ENCODE measurements at regions not wholly inside any gene's neighbourhood (a gene's known extent, or its start where the extent isn't known, plus 50 kb on each side); places are given as distances from the start of the nearest gene placed in this dataset.

DNA sequence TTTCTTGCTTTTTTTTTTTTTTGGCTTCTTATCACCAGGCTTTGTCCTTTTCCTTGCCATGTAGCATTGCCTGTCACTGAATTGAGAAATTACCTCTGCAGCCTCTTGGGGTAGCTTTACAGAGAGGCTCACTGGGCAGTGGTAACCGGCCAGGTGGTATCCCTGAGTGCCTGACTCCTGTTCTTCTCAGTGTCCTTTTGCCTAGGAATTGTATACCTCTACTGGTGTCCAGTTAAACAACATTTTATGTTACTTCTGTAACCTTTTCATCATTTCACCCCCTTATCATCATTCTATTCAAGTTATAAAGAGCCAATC is 523.9 kb downstream of the BCL11A start:
- TF ChIP-seq, protein P1, sequence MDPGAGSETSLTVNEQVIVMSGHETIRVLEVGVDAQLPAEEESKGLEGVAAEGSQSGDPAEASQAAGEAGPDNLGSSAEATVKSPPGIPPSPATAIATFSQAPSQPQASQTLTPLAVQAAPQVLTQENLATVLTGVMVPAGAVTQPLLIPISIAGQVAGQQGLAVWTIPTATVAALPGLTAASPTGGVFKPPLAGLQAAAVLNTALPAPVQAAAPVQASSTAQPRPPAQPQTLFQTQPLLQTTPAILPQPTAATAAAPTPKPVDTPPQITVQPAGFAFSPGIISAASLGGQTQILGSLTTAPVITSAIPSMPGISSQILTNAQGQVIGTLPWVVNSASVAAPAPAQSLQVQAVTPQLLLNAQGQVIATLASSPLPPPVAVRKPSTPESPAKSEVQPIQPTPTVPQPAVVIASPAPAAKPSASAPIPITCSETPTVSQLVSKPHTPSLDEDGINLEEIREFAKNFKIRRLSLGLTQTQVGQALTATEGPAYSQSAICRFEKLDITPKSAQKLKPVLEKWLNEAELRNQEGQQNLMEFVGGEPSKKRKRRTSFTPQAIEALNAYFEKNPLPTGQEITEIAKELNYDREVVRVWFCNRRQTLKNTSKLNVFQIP (CRISPR knock-in tag; IDR thresholded peaks at IDR 0.05; ENCODE audit: borderline replicate concordance, low read depth) = no peak
- TF ChIP-seq ZNF565 (CRISPR knock-in tag; conservative IDR thresholded peaks at IDR 0.05; ENCODE audit: low read depth) (no peak), TOX (CRISPR knock-in tag; IDR thresholded peaks at IDR 0.05; ENCODE audit: borderline replicate concordance) (no peak), OSR1 (CRISPR knock-in tag; IDR thresholded peaks at IDR 0.05) (no peak), ESRRG (CRISPR knock-in tag; IDR thresholded peaks at IDR 0.05) (no peak)
- TF ChIP-seq, protein P2, sequence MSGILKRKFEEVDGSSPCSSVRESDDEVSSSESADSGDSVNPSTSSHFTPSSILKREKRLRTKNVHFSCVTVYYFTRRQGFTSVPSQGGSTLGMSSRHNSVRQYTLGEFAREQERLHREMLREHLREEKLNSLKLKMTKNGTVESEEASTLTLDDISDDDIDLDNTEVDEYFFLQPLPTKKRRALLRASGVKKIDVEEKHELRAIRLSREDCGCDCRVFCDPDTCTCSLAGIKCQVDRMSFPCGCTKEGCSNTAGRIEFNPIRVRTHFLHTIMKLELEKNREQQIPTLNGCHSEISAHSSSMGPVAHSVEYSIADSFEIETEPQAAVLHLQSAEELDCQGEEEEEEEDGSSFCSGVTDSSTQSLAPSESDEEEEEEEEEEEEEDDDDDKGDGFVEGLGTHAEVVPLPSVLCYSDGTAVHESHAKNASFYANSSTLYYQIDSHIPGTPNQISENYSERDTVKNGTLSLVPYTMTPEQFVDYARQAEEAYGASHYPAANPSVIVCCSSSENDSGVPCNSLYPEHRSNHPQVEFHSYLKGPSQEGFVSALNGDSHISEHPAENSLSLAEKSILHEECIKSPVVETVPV (CRISPR knock-in tag; IDR thresholded peaks at IDR 0.05) = no peak
- ATAC-seq = no peak

DNA sequence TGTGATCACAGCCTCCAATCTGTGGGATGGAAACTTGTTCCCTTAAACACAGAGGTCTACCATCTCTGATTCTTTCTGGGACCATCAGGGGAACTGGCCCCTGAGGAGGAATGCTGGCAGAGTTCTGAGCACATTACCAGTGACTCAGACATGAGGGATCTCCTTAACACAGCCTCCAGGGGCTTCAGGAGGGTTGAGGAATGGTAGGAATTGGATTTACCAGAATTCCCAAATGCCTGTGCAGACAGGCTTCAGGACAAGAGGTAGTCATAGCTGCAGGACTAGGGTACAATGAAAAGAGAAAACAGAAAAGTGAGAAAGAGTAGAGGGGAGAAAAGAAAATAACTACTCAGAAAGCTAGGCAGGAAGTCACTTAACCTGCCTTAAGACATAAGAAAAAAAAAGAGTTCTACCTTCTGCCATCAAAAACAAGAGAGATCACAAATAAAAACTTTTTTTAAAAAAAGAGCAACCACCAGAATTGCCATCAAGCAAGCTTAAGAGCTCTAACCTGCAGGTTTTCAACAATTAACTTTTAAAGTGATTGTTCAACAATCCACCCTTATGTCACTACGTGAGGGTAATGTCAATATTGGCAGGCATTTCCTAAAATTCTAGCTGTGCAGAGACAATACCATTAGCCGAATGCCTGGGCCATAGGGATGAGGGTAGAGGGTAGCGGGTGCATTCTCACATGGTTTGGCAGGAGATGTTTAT is 524.4 kb downstream of the BCL11A start:
- ATAC-seq = no peak
- TF ChIP-seq BACH2 (CRISPR knock-in tag; IDR thresholded peaks at IDR 0.05; ENCODE audit: borderline replicate concordance) (no peak), GLIS3 (CRISPR knock-in tag; IDR thresholded peaks at IDR 0.05) (no peak), ZNF8 (CRISPR knock-in tag; IDR thresholded peaks at IDR 0.05) (no peak), ZC3H10 (CRISPR knock-in tag; IDR thresholded peaks at IDR 0.05) (no peak), ARNTL (CRISPR knock-in tag; IDR thresholded peaks at IDR 0.05; ENCODE audit: borderline replicate concordance, low read depth) (no peak), OSR1 (CRISPR knock-in tag; IDR thresholded peaks at IDR 0.05) (no peak), TCF4 (CRISPR knock-in tag; IDR thresholded peaks at IDR 0.05; ENCODE audit: borderline replicate concordance) (no peak)
- TF ChIP-seq, protein P1 (CRISPR knock-in tag; IDR thresholded peaks at IDR 0.05; ENCODE audit: borderline replicate concordance, low read depth) = no peak

DNA sequence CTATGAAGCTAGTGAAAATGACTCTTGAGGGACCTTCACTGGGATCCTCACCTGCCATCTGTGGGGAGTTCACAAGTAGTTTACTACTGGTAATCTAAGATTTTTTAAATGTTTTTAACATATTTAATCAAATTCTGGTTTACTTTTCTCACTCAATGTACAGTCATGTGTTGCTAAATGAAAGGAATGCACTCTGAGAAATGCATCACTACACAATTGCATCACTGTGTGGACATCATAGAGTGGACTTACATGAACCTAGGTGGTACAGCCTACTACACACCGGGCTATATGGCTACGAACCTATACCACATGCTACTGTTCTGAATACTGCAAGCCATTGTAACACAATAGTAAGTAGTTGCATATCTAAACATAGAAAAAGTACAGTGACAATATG is 528.0 kb downstream of the BCL11A start:
- ATAC-seq = no peak
- TF ChIP-seq BACH2 (CRISPR knock-in tag; IDR thresholded peaks at IDR 0.05; ENCODE audit: borderline replicate concordance) (no peak), RARB (CRISPR knock-in tag; IDR thresholded peaks at IDR 0.05) (no peak), ISL1 (CRISPR knock-in tag; IDR thresholded peaks at IDR 0.05) (no peak), SNAI2 (CRISPR knock-in tag; IDR thresholded peaks at IDR 0.05) (no peak), TOX (CRISPR knock-in tag; IDR thresholded peaks at IDR 0.05; ENCODE audit: borderline replicate concordance) (no peak), ZNF8 (CRISPR knock-in tag; IDR thresholded peaks at IDR 0.05) (no peak), ZFP3 (CRISPR knock-in tag; IDR thresholded peaks at IDR 0.05) (no peak), PPARA (CRISPR knock-in tag; IDR thresholded peaks at IDR 0.05; ENCODE audit: borderline replicate concordance) (no peak), ZNF70 (CRISPR knock-in tag; IDR thresholded peaks at IDR 0.05) (no peak), OSR1 (CRISPR knock-in tag; IDR thresholded peaks at IDR 0.05) (no peak), TCF4 (CRISPR knock-in tag; IDR thresholded peaks at IDR 0.05; ENCODE audit: borderline replicate concordance) (no peak), ARNTL (CRISPR knock-in tag; IDR thresholded peaks at IDR 0.05; ENCODE audit: borderline replicate concordance, low read depth) (no peak), ZFP30 (CRISPR knock-in tag; IDR thresholded peaks at IDR 0.05) (no peak)
- TF ChIP-seq, protein P3, sequence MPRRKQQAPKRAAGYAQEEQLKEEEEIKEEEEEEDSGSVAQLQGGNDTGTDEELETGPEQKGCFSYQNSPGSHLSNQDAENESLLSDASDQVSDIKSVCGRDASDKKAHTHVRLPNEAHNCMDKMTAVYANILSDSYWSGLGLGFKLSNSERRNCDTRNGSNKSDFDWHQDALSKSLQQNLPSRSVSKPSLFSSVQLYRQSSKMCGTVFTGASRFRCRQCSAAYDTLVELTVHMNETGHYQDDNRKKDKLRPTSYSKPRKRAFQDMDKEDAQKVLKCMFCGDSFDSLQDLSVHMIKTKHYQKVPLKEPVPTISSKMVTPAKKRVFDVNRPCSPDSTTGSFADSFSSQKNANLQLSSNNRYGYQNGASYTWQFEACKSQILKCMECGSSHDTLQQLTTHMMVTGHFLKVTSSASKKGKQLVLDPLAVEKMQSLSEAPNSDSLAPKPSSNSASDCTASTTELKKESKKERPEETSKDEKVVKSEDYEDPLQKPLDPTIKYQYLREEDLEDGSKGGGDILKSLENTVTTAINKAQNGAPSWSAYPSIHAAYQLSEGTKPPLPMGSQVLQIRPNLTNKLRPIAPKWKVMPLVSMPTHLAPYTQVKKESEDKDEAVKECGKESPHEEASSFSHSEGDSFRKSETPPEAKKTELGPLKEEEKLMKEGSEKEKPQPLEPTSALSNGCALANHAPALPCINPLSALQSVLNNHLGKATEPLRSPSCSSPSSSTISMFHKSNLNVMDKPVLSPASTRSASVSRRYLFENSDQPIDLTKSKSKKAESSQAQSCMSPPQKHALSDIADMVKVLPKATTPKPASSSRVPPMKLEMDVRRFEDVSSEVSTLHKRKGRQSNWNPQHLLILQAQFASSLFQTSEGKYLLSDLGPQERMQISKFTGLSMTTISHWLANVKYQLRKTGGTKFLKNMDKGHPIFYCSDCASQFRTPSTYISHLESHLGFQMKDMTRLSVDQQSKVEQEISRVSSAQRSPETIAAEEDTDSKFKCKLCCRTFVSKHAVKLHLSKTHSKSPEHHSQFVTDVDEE (CRISPR knock-in tag; IDR thresholded peaks at IDR 0.05) = no peak
- TF ChIP-seq, protein P1 (CRISPR knock-in tag; IDR thresholded peaks at IDR 0.05; ENCODE audit: borderline replicate concordance, low read depth) = no peak
- TF ChIP-seq, protein P4, sequence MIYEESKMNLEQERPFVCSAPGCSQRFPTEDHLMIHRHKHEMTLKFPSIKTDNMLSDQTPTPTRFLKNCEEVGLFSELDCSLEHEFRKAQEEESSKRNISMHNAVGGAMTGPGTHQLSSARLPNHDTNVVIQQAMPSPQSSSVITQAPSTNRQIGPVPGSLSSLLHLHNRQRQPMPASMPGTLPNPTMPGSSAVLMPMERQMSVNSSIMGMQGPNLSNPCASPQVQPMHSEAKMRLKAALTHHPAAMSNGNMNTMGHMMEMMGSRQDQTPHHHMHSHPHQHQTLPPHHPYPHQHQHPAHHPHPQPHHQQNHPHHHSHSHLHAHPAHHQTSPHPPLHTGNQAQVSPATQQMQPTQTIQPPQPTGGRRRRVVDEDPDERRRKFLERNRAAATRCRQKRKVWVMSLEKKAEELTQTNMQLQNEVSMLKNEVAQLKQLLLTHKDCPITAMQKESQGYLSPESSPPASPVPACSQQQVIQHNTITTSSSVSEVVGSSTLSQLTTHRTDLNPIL (CRISPR knock-in tag; IDR thresholded peaks at IDR 0.05; ENCODE audit: low read depth) = no peak
